NB4 (cell line): ENCODE measurements at regions not wholly inside any gene's neighbourhood (a gene's known extent, or its start where the extent isn't known, plus 50 kb on each side); places are given as distances from the start of the nearest gene placed in this dataset.

Experiments
- MYC ChIP-seq: IDR thresholded peaks from 2 replicates; pipeline ENCODE4 v1.6.1; 2011; ENCODE audit warnings: low read depth, low read length
- POLR2A ChIP-seq: IDR thresholded peaks from 2 replicates; pipeline ENCODE4 v1.6.1; 2011; ENCODE audit warnings: mild to moderate bottlenecking; ENCODE audit not compliant: insufficient read length; ENCODE audit errors: extremely low read depth
- TF ChIP-seq, protein P1 (sequence below): IDR thresholded peaks from one replicate; pipeline ENCODE4 v1.5.1; 2012; ENCODE audit warnings: low read depth, low read length

DNA sequence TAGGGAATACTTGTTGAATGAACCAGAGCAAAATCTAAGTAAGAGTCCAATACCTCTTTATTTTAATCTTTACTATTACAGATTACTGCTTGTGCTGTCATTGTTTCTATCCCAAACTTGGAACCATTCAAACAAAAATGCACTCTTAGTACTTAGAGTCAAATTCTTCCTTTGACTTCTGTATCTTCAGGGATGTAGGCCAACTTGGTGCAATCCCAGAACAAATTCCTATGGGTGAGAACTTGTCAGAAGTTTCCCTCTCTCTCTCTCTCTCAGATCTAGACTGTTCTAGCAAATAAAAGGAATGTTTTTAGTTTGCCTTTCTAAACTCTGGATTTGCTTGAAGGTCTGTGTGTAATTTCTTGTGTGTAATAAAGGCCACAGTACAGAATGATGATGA, 329.0 kb upstream of the TMTC4 start:
- TF ChIP-seq, protein P1, sequence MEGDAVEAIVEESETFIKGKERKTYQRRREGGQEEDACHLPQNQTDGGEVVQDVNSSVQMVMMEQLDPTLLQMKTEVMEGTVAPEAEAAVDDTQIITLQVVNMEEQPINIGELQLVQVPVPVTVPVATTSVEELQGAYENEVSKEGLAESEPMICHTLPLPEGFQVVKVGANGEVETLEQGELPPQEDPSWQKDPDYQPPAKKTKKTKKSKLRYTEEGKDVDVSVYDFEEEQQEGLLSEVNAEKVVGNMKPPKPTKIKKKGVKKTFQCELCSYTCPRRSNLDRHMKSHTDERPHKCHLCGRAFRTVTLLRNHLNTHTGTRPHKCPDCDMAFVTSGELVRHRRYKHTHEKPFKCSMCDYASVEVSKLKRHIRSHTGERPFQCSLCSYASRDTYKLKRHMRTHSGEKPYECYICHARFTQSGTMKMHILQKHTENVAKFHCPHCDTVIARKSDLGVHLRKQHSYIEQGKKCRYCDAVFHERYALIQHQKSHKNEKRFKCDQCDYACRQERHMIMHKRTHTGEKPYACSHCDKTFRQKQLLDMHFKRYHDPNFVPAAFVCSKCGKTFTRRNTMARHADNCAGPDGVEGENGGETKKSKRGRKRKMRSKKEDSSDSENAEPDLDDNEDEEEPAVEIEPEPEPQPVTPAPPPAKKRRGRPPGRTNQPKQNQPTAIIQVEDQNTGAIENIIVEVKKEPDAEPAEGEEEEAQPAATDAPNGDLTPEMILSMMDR, result no peak
- TF ChIP-seq POLR2A (no peak), MYC (no peak)
